Suppressor macrophage (primary cell): ENCODE measurements at regions not wholly inside any gene's neighbourhood (a gene's known extent, or its start where the extent isn't known, plus 50 kb on each side); places are given as distances from the start of the nearest gene placed in this dataset.
"Not testable (repeated sequence)": the region's sequence is repeated elsewhere in the genome, so short reads cannot be mapped to it uniquely, and the experiment has no call there.

Experiments used
- DNase-seq, 4 experiments: peaks; one replicate each; pipeline ENCODE4 v3.0.0-alpha.2; 2020 to 2022

GRCh38 chr4:159748834-159749444, 646.1 kb downstream of the RAPGEF2 start:
- DNase-seq, result no peak

GRCh38 chr4:159757499-159757898, 654.6 kb downstream of the RAPGEF2 start:
- DNase-seq, result no peak

GRCh38 chr4:159758061-159758460, 655.2 kb downstream of the RAPGEF2 start:
- DNase-seq, result no peak

GRCh38 chr4:159762672-159763071, 659.8 kb downstream of the RAPGEF2 start:
- DNase-seq, result no peak

GRCh38 chr4:159764343-159764952, 661.6 kb downstream of the RAPGEF2 start:
- peak; percentile 12 to 36 (median 24) for DNase-seq

GRCh38 chr4:159765382-159765781, 662.5 kb downstream of the RAPGEF2 start:
- no peak for DNase-seq

- DNase-seq, result no peak
These were observed 663.4 kb downstream of the RAPGEF2 start for GRCh38 chr4:159766241-159766640.

GRCh38 chr4:159767406-159767805, 664.5 kb downstream of the RAPGEF2 start:
- no peak for DNase-seq

GRCh38 chr4:159768016-159768415, 665.1 kb downstream of the RAPGEF2 start:
- no peak for DNase-seq

GRCh38 chr4:159770401-159770800, 667.5 kb downstream of the RAPGEF2 start:
- DNase-seq, result no peak

GRCh38 chr4:159770969-159771368, 668.1 kb downstream of the RAPGEF2 start:
- no peak for DNase-seq

GRCh38 chr4:159776961-159777360, 674.1 kb downstream of the RAPGEF2 start:
- no peak for DNase-seq

- no peak for DNase-seq
These were observed 674.8 kb downstream of the RAPGEF2 start for GRCh38 chr4:159777689-159778088.

GRCh38 chr4:159778298-159778697, 675.4 kb downstream of the RAPGEF2 start:
- DNase-seq, result no peak

- no peak for DNase-seq
These were observed 676.8 kb downstream of the RAPGEF2 start for GRCh38 chr4:159779716-159780115.

GRCh38 chr4:159780196-159780922, 677.5 kb downstream of the RAPGEF2 start:
- no peak for DNase-seq

- DNase-seq, result no peak
These were observed 685.0 kb downstream of the RAPGEF2 start for GRCh38 chr4:159787901-159788300.

GRCh38 chr4:159791334-159791733, 688.5 kb downstream of the RAPGEF2 start:
- no peak for DNase-seq

- not testable (repeated sequence) for DNase-seq
These were observed 701.7 kb downstream of the RAPGEF2 start for GRCh38 chr4:159804592-159804991.

GRCh38 chr4:159823743-159824142, 720.9 kb downstream of the RAPGEF2 start:
- DNase-seq, result no peak

- no peak for DNase-seq
These were observed 725.8 kb downstream of the RAPGEF2 start for GRCh38 chr4:159828687-159829086.

GRCh38 chr4:159829184-159829583, 726.3 kb downstream of the RAPGEF2 start:
- DNase-seq, result no peak

- no peak for DNase-seq
These were observed 734.2 kb downstream of the RAPGEF2 start for GRCh38 chr4:159837071-159837470.

GRCh38 chr4:159855731-159856130, 752.9 kb downstream of the RAPGEF2 start:
- DNase-seq, result no peak
